GM12874 (cell line): ENCODE measurements at regions not wholly inside any gene's neighbourhood (a gene's known extent, or its start where the extent isn't known, plus 50 kb on each side); places are given as distances from the start of the nearest gene placed in this dataset.

Source experiments
- CTCF ChIP-seq: IDR thresholded peaks from 2 replicates; pipeline ENCODE4 v1.5.1; 2011; ENCODE audit warnings: low read depth, mild to moderate bottlenecking, control low read depth, low read length, moderate library complexity; ENCODE audit not compliant: insufficient read depth

GRCh38 chr5:38716516-38716915, 129.3 kb upstream of the OSMR start:
- TF ChIP-seq CTCF, result no peak

GRCh38 chr5:38718771-38719391, 126.9 kb upstream of the OSMR start:
- no peak for TF ChIP-seq CTCF

- TF ChIP-seq CTCF, result no peak
Measured at GRCh38 chr5:38719403-38719802, 126.4 kb upstream of the OSMR start.

GRCh38 chr5:38719916-38720315, 125.9 kb upstream of the OSMR start:
- TF ChIP-seq CTCF, result no peak

- no peak for TF ChIP-seq CTCF
Measured at GRCh38 chr5:38720554-38721361, 125.1 kb upstream of the OSMR start.

- TF ChIP-seq CTCF, result no peak
Measured at GRCh38 chr5:38722918-38723317, 122.9 kb upstream of the OSMR start.

GRCh38 chr5:38723426-38723825, 122.4 kb upstream of the OSMR start:
- no peak for TF ChIP-seq CTCF
